Suppressor macrophage treated with lipopolysaccharide for 1 hour (primary cell): ENCODE measurements at regions not wholly inside any gene's neighbourhood (a gene's known extent, or its start where the extent isn't known, plus 50 kb on each side); places are given as distances from the start of the nearest gene placed in this dataset.
A peak's percentile ranks its signal among the peaks of the same experiment; 100 is the strongest.

Source experiments
- DNase-seq, 3 donors: peaks; one replicate each; pipeline ENCODE4 v3.0.0-alpha.2; 2020 to 2022

DNA sequence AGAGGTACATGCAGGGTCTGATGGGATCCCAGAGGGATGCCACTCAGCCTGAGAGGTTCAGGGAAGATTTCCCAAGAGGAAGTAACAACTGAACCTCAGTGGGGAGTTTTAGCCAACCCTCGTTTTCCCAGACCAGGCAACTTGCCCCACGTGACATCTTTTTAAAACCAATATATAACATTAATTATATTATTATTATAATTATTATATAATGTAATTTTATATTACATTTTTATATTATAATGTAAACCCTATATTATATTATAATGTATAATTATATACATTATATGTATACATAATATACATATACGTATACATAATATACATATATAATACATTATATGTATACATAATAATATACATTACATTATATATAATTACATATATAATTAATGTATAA, 62.8 kb upstream of the WWC1 start:
- peak in 1 of 3 donors; percentile 18 for DNase-seq

DNA sequence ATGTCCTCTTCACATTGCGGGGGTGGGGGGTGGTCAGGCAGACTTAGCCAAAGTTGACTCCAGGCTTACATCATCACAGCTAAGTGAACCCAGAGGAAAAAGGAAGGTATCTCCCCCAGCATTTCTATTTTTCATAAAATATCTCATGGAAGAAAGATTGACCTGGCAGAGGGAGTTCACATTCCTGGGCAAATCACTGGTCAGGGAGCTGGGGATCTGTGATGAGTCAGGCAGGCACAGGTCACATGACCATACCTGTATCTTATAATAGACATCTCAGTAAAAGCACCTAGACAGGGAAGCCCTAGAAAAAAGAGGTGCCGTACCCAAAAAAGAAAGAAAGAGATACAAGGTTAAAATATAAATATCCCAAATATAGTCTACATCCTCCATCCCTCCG, 57.3 kb upstream of the WWC1 start:
- peak in 1 of 3 donors; percentile 8 for DNase-seq

DNA sequence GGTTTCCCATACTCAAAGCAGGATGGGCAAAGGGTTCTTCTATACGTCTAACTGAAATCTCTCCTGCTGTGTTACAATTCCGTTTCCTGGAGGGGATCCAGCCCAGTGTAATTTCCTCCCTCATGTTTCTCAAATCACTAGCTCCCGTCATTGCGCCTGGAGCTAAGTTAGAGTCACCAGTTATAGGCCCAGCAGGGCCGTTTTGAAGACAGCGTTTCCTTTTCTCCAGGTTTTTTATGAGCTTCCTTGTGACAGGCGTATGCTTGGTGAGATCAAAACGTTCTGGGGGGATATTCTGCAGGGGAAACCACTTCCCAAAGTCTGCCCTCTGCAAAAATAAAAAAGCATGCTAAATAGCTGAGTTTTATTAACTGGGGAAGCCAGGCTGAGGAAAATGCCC, 53.0 kb upstream of the WWC1 start:
- DNase-seq = no peak

DNA sequence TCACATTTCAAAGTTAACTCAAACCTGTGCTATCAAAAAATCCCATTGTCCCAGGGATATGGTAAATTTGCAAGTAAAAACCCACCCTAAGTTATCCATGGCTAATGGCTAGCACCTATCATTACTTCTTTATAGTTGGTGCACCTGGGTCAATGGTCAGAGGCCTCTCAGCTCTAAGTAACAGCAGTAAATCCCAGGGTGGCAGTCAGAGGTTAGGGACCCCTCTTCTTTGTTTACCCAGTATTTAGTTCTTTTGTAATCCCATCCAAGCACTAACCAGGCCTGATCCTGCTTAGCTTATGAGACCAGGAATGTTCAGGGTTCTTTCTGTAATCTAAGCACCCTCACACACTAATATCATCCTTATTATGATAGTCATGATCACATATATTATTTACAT, 52.1 kb upstream of the WWC1 start:
- DNase-seq = no peak
